ENCODE measurements at regions not wholly inside any gene's neighbourhood (a gene's known extent, or its start where the extent isn't known, plus 50 kb on each side); places are given as distances from the start of the nearest gene placed in this dataset.

GRCh38 chr4:179485781-179486180 is 2043.5 kb upstream of the AGA start:
- no peaks in the 10 kb centered on the region for H3K27me3 ChIP-seq (ENCODE audit: control insufficient read depth, insufficient read depth, low read length)
- no peak overlapping the region for H3K4me3 ChIP-seq (ENCODE audit: low read length in 3 of 3)
- H3K4me1 ChIP-seq (ENCODE audit: control insufficient read depth in 2 of 3, insufficient read depth in 2 of 3, low read depth in 1 of 3, low read length in 3 of 3), result no peaks in the 10 kb centered on the region
- no peak for TF ChIP-seq CTCF (IDR thresholded peaks at IDR 0.05; ENCODE audit: borderline replicate concordance, extremely low read depth, insufficient read depth)
- no peaks in the 10 kb centered on the region for H3K36me3 ChIP-seq (ENCODE audit: control insufficient read depth in 2 of 3, insufficient read depth in 3 of 3, low read length in 3 of 3)
- DNase-seq, result no peak
- H3K9ac ChIP-seq (ENCODE audit: low read length in 3 of 3), result no peak overlapping the region
- no peak overlapping the region for H3K27ac ChIP-seq (ENCODE audit: low read depth in 2 of 2, low read length in 2 of 2)
- H3K9me3 ChIP-seq (ENCODE audit: control insufficient read depth in 2 of 3, insufficient read depth in 1 of 3, low read length in 3 of 3), result no peaks in the 10 kb centered on the region
- intact Hi-C loops (cut with DNase I), result no loop called here
- no peak for FAIRE-seq

GRCh38 chr4:179486570-179487335 is 2044.5 kb upstream of the AGA start:
- no peak for TF ChIP-seq CTCF (IDR thresholded peaks at IDR 0.05; ENCODE audit: borderline replicate concordance, extremely low read depth, insufficient read depth)
- no peaks in the 10 kb centered on the region for H3K4me1 ChIP-seq (ENCODE audit: control insufficient read depth in 2 of 3, insufficient read depth in 2 of 3, low read depth in 1 of 3, low read length in 3 of 3)
- no peak overlapping the region for H3K9ac ChIP-seq (ENCODE audit: low read length in 3 of 3)
- no peak overlapping the region for H3K27ac ChIP-seq (ENCODE audit: low read depth in 2 of 2, low read length in 2 of 2)
- FAIRE-seq (no peak), DNase-seq (no peak)
- no peaks in the 10 kb centered on the region for H3K9me3 ChIP-seq (ENCODE audit: control insufficient read depth in 2 of 3, insufficient read depth in 1 of 3, low read length in 3 of 3)
- H3K27me3 ChIP-seq (ENCODE audit: control insufficient read depth, insufficient read depth, low read length), result no peaks in the 10 kb centered on the region
- intact Hi-C loops (cut with DNase I), result no loop called here
- no peak overlapping the region for H3K4me3 ChIP-seq (ENCODE audit: low read length in 3 of 3)
- H3K36me3 ChIP-seq (ENCODE audit: control insufficient read depth in 2 of 3, insufficient read depth in 3 of 3, low read length in 3 of 3), result no peaks in the 10 kb centered on the region

- H3K4me1 ChIP-seq (ENCODE audit: control insufficient read depth in 2 of 3, insufficient read depth in 2 of 3, low read depth in 1 of 3, low read length in 3 of 3), result no peaks in the 10 kb centered on the region
- H3K4me3 ChIP-seq (ENCODE audit: low read length in 3 of 3), result no peak overlapping the region
- DNase-seq (no peak), FAIRE-seq (no peak)
- intact Hi-C loops (cut with DNase I), result no loop called here
- no peak overlapping the region for H3K27ac ChIP-seq (ENCODE audit: low read depth in 2 of 2, low read length in 2 of 2)
- no peaks in the 10 kb centered on the region for H3K27me3 ChIP-seq (ENCODE audit: control insufficient read depth, insufficient read depth, low read length)
- H3K9ac ChIP-seq (ENCODE audit: low read length in 3 of 3), result no peak overlapping the region
- no peaks in the 10 kb centered on the region for H3K9me3 ChIP-seq (ENCODE audit: control insufficient read depth in 2 of 3, insufficient read depth in 1 of 3, low read length in 3 of 3)
- no peaks in the 10 kb centered on the region for H3K36me3 ChIP-seq (ENCODE audit: control insufficient read depth in 2 of 3, insufficient read depth in 3 of 3, low read length in 3 of 3)
- TF ChIP-seq CTCF (IDR thresholded peaks at IDR 0.05; ENCODE audit: borderline replicate concordance, extremely low read depth, insufficient read depth), result no peak
Measured at GRCh38 chr4:179492260-179493080, 2050.2 kb upstream of the AGA start.

Data from kidney (tissue), 13 donors.